H9 (cell line): ENCODE measurements at regions not wholly inside any gene's neighbourhood (a gene's known extent, or its start where the extent isn't known, plus 50 kb on each side); places are given as distances from the start of the nearest gene placed in this dataset.

Source experiments
- DNase-seq: peaks from one replicate; pipeline ENCODE4 v3.0.0-alpha.2; 2017
- H2AFZ ChIP-seq: one replicate; pipeline ENCODE4 v1.6.1; 2013; ENCODE audit warnings: mild to moderate bottlenecking, low read length, control low read depth, moderate library complexity
- H2AK5ac ChIP-seq: 2 replicates; pipeline ENCODE4 v1.6.1; 2013; ENCODE audit warnings: low read length, control low read depth, mixed read lengths; ENCODE audit not compliant: insufficient read length
- H2BK120ac ChIP-seq: one replicate; pipeline ENCODE4 v1.6.1; 2013; ENCODE audit warnings: low read depth, mild to moderate bottlenecking, low read length, control low read depth, inconsistent platforms; ENCODE audit not compliant: poor library complexity, severe bottlenecking
- H2BK12ac ChIP-seq: 2 replicates; pipeline ENCODE4 v1.6.1; 2013; ENCODE audit warnings: low read length, control low read depth, mixed read lengths, low read depth; ENCODE audit not compliant: insufficient read length
- H2BK15ac ChIP-seq: 2 replicates; pipeline ENCODE4 v1.6.1; 2013; ENCODE audit warnings: low read depth, low read length, control low read depth
- H2BK20ac ChIP-seq: one replicate; pipeline ENCODE4 v1.6.1; 2013; ENCODE audit warnings: low read depth, mild to moderate bottlenecking, low read length, control low read depth, inconsistent platforms; ENCODE audit not compliant: poor library complexity, severe bottlenecking
- H2BK5ac ChIP-seq: 2 replicates; pipeline ENCODE4 v1.6.1; 2013; ENCODE audit warnings: low read length, control low read depth, mixed read lengths; ENCODE audit not compliant: insufficient read length
- H3K14ac ChIP-seq: 2 replicates; pipeline ENCODE4 v1.6.1; 2013; ENCODE audit warnings: low read length, control low read depth; ENCODE audit not compliant: insufficient read depth
- H3K18ac ChIP-seq: 2 replicates; pipeline ENCODE4 v1.6.1; 2013; ENCODE audit warnings: low read depth, mild to moderate bottlenecking, mixed read lengths, low read length, control low read depth; ENCODE audit not compliant: insufficient read length
- H3K23ac ChIP-seq: 2 replicates; pipeline ENCODE4 v1.6.1; 2013; ENCODE audit warnings: low read length, control low read depth, mixed read lengths, low read depth; ENCODE audit not compliant: insufficient read length
- H3K23me2 ChIP-seq: 2 replicates; pipeline ENCODE4 v1.6.1; 2013; ENCODE audit warnings: low read depth, mild to moderate bottlenecking, mixed read lengths, low read length, control low read depth; ENCODE audit not compliant: insufficient read length, poor library complexity, severe bottlenecking
- H3K27ac ChIP-seq: 2 replicates; pipeline ENCODE4 v1.5.1; 2013; ENCODE audit warnings: low read length, control low read depth, mixed read lengths, low read depth; ENCODE audit not compliant: insufficient read length
- H3K27me3 ChIP-seq: 2 replicates; pipeline ENCODE4 v1.6.1; 2013; ENCODE audit warnings: low read length, control low read depth, inconsistent platforms; ENCODE audit not compliant: insufficient read depth
- H3K4ac ChIP-seq: 2 replicates; pipeline ENCODE4 v1.6.1; 2013; ENCODE audit warnings: low read depth, mild to moderate bottlenecking, control low read depth, inconsistent platforms, low read length, moderate library complexity
- H3K4me1 ChIP-seq: 2 replicates; pipeline ENCODE4 v1.6.1; 2013; ENCODE audit warnings: low read length, control low read depth, inconsistent platforms; ENCODE audit not compliant: insufficient read depth
- H3K4me2 ChIP-seq: 2 replicates; pipeline ENCODE4 v1.6.1; 2013; ENCODE audit warnings: low read length, control low read depth, mixed read lengths; ENCODE audit not compliant: insufficient read length, insufficient read depth
- H3K56ac ChIP-seq: 2 replicates; pipeline ENCODE4 v1.6.1; 2013; ENCODE audit warnings: low read depth, mild to moderate bottlenecking, mixed read lengths, low read length, control low read depth; ENCODE audit not compliant: insufficient read length
- H3K79me1 ChIP-seq: 2 replicates; pipeline ENCODE4 v1.6.1; 2013; ENCODE audit warnings: low read depth, mild to moderate bottlenecking, moderate library complexity, low read length, control low read depth, inconsistent platforms; ENCODE audit not compliant: insufficient read depth, poor library complexity, severe bottlenecking
- H3K79me2 ChIP-seq: 2 replicates; pipeline ENCODE4 v1.6.1; 2013; ENCODE audit warnings: low read length, control low read depth, inconsistent platforms; ENCODE audit not compliant: insufficient read depth
- H3K9ac ChIP-seq: 2 replicates; pipeline ENCODE4 v1.6.1; 2013; ENCODE audit warnings: low read length, control low read depth, mixed read lengths; ENCODE audit not compliant: insufficient read length; ENCODE audit errors: extremely low read depth
- H3K9me3 ChIP-seq: one replicate; pipeline ENCODE4 v1.6.1; 2013; ENCODE audit warnings: low read depth, low read length, inconsistent platforms; ENCODE audit not compliant: control insufficient read depth
- H3T11ph ChIP-seq: one replicate; pipeline ENCODE4 v1.6.1; 2013; ENCODE audit warnings: mild to moderate bottlenecking, low read length, control low read depth, inconsistent platforms
- H4K20me1 ChIP-seq: one replicate; pipeline ENCODE4 v1.6.1; 2013; ENCODE audit not compliant: control insufficient read depth, insufficient read length, insufficient read depth
- H4K5ac ChIP-seq: 2 replicates; pipeline ENCODE4 v1.6.1; 2013; ENCODE audit warnings: low read depth, mild to moderate bottlenecking, mixed read lengths, low read length, control low read depth; ENCODE audit not compliant: insufficient read length
- H4K8ac ChIP-seq: replicated peaks from 2 replicates; pipeline ENCODE4 v1.6.1; 2013; ENCODE audit warnings: low read length, control low read depth, mixed read lengths, low read depth; ENCODE audit not compliant: insufficient read length
- H4K91ac ChIP-seq: 2 replicates; pipeline ENCODE4 v1.6.1; 2013; ENCODE audit warnings: low read depth, mild to moderate bottlenecking, moderate library complexity, mixed read lengths, low read length, control low read depth; ENCODE audit not compliant: insufficient read length
- H3K27ac Mint-ChIP-seq, 3 experiments: 2 replicates in 2 of 3; 3 replicates in 1 of 3; pipeline ENCODE4 v1.8.0; 2020 to 2021; ENCODE audit warnings: mixed read lengths in 3 of 3, mild to moderate bottlenecking in 1 of 3, moderate library complexity in 1 of 3
- H3K27me3 Mint-ChIP-seq: 2 replicates; pipeline ENCODE4 v1.8.0; 2021; ENCODE audit warnings: low read depth, mild to moderate bottlenecking, moderate library complexity, mixed read lengths
- H3K36me3 Mint-ChIP-seq, 3 experiments: 2 replicates in 2 of 3; 3 replicates in 1 of 3; pipeline ENCODE4 v1.8.0; 2020 to 2021; ENCODE audit warnings: low read depth in 3 of 3, mixed read lengths in 3 of 3; ENCODE audit not compliant: insufficient read depth in 1 of 3
- H3K4me1 Mint-ChIP-seq, 2 experiments: 2 replicates each; pipeline ENCODE4 v1.8.0; 2020; ENCODE audit warnings: mixed read lengths in 2 of 2
- H3K4me3 Mint-ChIP-seq, 2 experiments: 2 replicates in 1 of 2; 3 replicates in 1 of 2; pipeline ENCODE4 v1.8.0; 2020 to 2021; ENCODE audit warnings: mild to moderate bottlenecking in 2 of 2, mixed read lengths in 2 of 2, moderate library complexity in 1 of 2
- H3K9me3 Mint-ChIP-seq, 2 experiments: 2 replicates in 1 of 2; 3 replicates in 1 of 2; pipeline ENCODE4 v1.8.0; 2020; ENCODE audit warnings: mild to moderate bottlenecking in 2 of 2, mixed read lengths in 2 of 2, moderate library complexity in 1 of 2
- CTCF ChIP-seq: fragments of 200-600 bp; sonication (generic); conservative IDR thresholded peaks from 3 replicates; pipeline ENCODE4 v1.8.0; 2021; ENCODE audit warnings: antibody characterized with exemption, mild to moderate bottlenecking

- Histone ChIP-seq H4K20me1 (no peaks in the 10 kb centered on the region), H3K9ac (no peak overlapping the region), H2AFZ (no peak overlapping the region), H3K9me3 (no peaks in the 10 kb centered on the region), H3K56ac (no peak overlapping the region), H3K79me1 (no peaks in the 10 kb centered on the region), H2BK5ac (no peak overlapping the region), H3T11ph (no peak overlapping the region), H2BK120ac (no peak overlapping the region), H4K8ac (no peak overlapping the region), H4K91ac (no peak overlapping the region), H2BK15ac (no peak overlapping the region), H3K4ac (no peak overlapping the region), H2BK12ac (no peak overlapping the region), H3K18ac (no peak overlapping the region), H3K27me3 (no peaks in the 10 kb centered on the region), H2BK20ac (no peak overlapping the region), H3K27ac (no peak overlapping the region), H3K79me2 (no peaks in the 10 kb centered on the region), H2AK5ac (no peak overlapping the region), H3K4me2 (no peak overlapping the region), H3K23ac (no peak overlapping the region), H4K5ac (no peak overlapping the region), H3K23me2 (no peaks in the 10 kb centered on the region), H3K14ac (no peak overlapping the region), H3K4me1 (no peaks in the 10 kb centered on the region)
- peaks cover 5 to 10% of the 10 kb centered on the region in 2 experiments for H3K4me1 Mint-ChIP-seq
- DNase-seq: no peak
- peaks cover 13 to 31% of the 10 kb centered on the region in 2 experiments for H3K9me3 Mint-ChIP-seq
- H3K4me3 Mint-ChIP-seq: no peak overlapping the region
- TF ChIP-seq CTCF: no peak
- peaks cover 17 to 35% (median 24%) of the 10 kb centered on the region in 3 experiments for H3K36me3 Mint-ChIP-seq
- H3K27ac Mint-ChIP-seq: no peak overlapping the region
- peaks cover 1% of the 10 kb centered on the region; the same call in 1 of the 2 replicates for H3K27me3 Mint-ChIP-seq
Measured at GRCh38 chr7:17460001-17460400, 161.5 kb downstream of the AHR start.
